WTC11 (cell line): ENCODE measurements at regions not wholly inside any gene's neighbourhood (a gene's known extent, or its start where the extent isn't known, plus 50 kb on each side); places are given as distances from the start of the nearest gene placed in this dataset.

Source experiments
- CTCF ChIP-seq: fragments of 200-600 bp; IDR thresholded peaks from 2 replicates; pipeline ENCODE4 v1.8.0; 2022; ENCODE audit warnings: antibody characterized with exemption
- FOXP1 ChIP-seq: sonication (generic); formaldehyde crosslinking; IDR thresholded peaks from 2 replicates; pipeline ENCODE4 v1.8.0; 2022; ENCODE audit warnings: missing genetic modification reagents, mild to moderate bottlenecking, moderate library complexity, borderline replicate concordance
- ZNF512 ChIP-seq: sonication (generic); formaldehyde crosslinking; IDR thresholded peaks from 2 replicates; pipeline ENCODE4 v1.8.1; 2022; ENCODE audit warnings: missing genetic modification reagents, borderline replicate concordance

- TF ChIP-seq CTCF: no peak
- TF ChIP-seq ZNF512 (CRISPR knock-in tag): no peak
- no peak for TF ChIP-seq FOXP1 (CRISPR knock-in tag)
Observed at GRCh38 chr4:180610324-180610723, 1632.9 kb upstream of the TENM3 start.
